Ecto neural progenitor cell (in vitro differentiated cells): ENCODE measurements at regions not wholly inside any gene's neighbourhood (a gene's known extent, or its start where the extent isn't known, plus 50 kb on each side); places are given as distances from the start of the nearest gene placed in this dataset.

ENCODE experiments used
- DNase-seq: peaks from one replicate; pipeline ENCODE4 v3.0.0-alpha.2; 2018; ENCODE audit warnings: low spot score

DNA sequence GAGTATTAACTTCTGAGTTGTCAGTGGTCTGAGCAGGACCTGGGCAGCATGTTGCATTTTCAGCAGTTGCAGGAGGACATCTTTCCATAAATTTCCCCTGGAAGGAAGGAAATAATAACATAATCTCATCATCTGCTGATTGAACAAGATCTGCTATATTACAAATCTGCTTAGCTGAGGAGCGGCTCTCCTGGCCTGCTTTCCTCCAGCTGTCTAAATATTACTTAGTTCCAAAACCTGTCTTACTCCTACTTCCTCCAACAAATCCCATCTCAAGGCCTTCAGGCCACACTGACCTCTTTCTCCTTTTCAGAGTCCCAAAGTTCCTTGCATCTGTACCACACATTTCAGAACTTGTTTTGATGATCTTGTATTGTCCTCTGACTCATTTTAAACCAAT, 364.4 kb upstream of the MCTP2 start:
- no peak for DNase-seq

DNA sequence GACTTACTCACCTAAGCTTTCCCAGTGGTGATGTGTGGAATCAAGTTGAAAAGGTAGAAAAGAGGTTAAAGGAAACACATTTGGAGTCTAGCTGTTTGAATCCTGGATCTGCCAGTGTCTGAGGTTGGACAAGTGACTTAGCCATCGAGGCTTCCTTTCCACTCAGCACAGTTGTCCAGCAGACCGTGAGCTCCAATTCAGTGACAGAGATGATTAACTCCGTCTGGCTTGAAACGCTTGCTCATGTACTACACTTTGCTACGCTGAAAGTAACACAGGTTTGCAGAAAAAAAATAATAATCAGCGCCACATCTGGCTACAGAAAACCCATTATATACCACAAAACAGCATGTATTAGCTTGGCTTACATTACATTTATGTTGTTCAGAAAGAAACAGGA, 364.9 kb upstream of the MCTP2 start:
- DNase-seq, result no peak

GRCh38 chr15:93865586-93865985, 365.8 kb upstream of the MCTP2 start:
- no peak for DNase-seq

DNA sequence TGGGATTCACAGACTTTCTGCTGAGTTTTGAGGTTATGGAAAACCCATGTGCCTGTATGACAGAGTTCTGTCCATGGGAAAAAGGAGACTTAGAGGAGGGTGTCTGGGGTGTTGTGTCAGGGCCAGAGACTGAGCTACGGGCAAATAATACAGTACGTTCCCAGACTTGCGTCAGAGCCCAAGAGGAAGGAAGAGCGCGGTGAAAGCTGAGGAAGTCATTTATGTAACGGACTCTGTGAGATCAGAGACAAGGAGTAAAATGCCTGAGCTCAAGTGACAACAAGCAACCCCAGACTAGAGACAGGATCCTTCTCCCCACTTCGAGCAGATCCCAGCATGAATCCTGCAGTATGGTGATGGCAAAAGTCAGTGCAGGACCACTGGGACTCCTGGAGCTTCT, 368.6 kb upstream of the MCTP2 start:
- DNase-seq, result no peak

DNA sequence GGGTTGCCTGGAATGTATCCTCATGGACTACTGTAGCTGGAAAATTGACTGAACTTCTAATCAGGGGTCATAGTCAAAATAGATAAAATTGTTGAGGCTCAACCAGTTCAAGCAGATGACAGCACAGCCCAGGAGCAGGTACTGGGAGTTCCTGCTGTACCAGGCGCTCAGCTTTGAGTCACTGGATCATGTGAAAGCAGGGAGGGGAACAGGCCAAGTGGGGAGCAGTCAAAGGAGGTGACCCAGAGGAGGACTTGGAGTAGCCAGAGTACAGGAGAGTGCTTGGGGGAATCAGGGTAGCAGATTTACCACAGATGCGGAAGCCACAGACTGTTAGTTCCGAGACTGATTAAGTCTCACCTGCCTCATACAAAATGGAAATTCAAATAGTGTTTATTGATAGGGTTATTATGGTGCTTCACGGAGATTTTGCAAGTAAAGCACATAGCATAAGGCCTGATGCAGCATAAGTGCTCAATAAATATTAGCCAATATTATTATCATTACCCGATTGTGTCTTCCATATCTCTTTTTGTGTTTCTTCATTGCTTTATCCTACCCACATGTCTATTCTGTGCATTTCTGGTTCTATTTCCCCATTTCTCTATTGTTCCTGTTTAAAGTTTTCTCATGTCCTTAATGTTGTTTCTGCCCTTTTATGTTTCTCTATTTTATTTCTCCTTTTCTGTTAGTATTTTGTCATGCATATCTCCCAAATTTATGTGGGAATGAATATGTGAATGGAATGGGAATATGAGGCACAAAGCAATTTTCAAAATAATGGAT, 369.2 kb upstream of the MCTP2 start:
- no peak for DNase-seq

GRCh38 chr15:93861413-93861812, 369.9 kb upstream of the MCTP2 start:
- no peak for DNase-seq

DNA sequence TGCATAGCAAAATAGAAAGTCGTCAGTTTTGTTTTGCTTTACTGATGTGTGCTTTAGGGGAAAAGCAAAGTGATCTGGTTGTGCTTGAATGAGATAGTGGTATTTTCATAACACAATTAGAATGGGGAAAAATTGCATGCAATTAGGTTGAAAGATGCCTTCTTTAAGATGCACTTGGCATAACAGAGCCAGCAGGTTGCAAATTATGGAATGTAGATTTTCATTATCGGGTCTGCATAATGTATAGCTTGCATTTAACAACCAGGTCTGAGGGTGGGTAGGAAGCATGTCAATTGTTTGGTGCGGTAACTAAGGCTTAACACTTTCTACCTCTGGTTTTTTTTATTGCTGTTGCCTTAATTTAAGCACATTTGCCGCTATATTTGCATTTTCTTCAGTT, 370.7 kb upstream of the MCTP2 start:
- DNase-seq, result no peak

DNA sequence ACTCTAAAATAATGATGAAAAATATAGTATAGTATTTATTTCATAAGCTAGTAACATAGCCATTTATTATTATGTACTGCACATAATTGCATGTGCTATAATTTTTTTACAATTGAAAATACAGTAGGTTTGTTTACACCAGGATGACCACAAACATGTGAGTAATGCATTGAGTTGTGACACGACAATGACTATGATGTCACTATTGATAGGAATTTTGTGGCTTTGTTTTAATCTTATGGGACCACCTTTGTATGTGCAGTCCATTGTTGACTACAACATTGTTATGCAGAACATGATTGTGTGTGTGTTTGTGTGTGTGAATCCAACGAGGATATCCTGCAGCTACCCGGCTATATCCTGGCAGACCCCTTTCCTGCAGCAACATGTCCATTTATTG, 372.2 kb upstream of the MCTP2 start:
- DNase-seq, result no peak

- no peak for DNase-seq
Observed at GRCh38 chr15:93855181-93855826, 376.1 kb upstream of the MCTP2 start.

DNA sequence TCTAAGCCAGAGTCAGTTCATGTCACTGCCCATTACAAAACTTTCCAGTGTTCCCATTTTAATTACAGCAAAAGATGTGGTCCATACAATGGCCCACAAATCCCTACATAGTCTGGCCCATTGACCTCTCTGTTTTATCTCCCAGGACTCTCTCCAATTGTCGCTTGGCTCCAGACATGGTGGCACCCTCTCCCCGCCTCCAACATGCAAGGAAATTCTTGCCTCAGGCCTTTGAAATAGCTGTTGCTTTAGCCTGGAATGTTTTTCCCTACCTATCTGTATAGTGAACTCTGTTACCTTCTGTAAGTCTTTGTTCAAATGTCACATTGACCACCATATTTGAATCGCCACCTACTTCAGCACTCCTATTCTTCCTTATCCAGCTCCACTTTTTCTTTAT, 377.3 kb upstream of the MCTP2 start:
- DNase-seq, result no peak

GRCh38 chr15:93852761-93853160, 378.6 kb upstream of the MCTP2 start:
- DNase-seq, result no peak

- no peak for DNase-seq
Observed at GRCh38 chr15:93848490-93848889, 382.9 kb upstream of the MCTP2 start.

GRCh38 chr15:93848076-93848475, 383.3 kb upstream of the MCTP2 start:
- no peak for DNase-seq

- no peak for DNase-seq
Observed at GRCh38 chr15:93846148-93846547, 385.2 kb upstream of the MCTP2 start.

DNA sequence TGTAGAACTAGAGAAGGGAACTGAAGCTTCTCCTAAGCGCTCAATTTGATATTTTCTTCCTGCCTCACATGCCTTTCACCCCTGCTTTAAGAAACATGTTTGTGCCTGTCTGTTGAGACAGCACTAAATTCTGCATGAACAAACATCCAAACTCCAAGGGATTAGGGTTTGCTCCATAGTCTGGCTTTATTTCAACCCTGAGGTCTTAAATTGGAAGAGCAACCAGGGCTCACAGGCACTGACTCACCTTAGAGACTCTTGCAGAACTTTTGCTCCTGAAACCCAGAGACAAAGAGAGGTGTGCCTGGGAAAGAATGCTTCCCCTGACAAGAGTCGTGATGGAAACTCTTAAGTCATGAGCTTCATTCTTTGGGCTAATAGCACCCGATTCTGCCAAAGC, 393.9 kb upstream of the MCTP2 start:
- no peak for DNase-seq

- no peak for DNase-seq
Observed at GRCh38 chr15:93835344-93835743, 396.0 kb upstream of the MCTP2 start.

- DNase-seq, result no peak
Observed at GRCh38 chr15:93831641-93832040, 399.7 kb upstream of the MCTP2 start.

GRCh38 chr15:93830221-93831080, 400.9 kb upstream of the MCTP2 start:
- DNase-seq, result no peak

GRCh38 chr15:93829115-93829870, 402.1 kb upstream of the MCTP2 start:
- no peak for DNase-seq

DNA sequence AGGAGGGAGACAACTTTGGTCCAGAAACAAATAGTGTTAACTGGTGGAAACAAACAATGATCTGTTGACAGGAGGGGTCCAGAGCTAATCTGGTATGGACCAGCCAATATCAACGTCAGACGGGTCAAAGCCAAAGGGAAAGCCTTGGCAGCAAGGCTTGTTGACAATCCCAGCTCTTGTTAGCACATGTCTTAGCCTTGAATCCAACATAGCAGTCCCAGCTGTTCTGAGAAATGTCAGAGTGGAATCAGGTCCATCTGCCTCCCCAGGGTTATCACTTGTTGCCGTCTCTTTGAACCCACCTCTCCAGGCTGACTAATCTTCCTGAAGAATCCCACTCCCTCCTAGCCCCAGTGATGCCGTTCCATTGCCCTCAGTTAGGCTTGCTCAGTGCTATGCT, 404.6 kb upstream of the MCTP2 start:
- no peak for DNase-seq

DNA sequence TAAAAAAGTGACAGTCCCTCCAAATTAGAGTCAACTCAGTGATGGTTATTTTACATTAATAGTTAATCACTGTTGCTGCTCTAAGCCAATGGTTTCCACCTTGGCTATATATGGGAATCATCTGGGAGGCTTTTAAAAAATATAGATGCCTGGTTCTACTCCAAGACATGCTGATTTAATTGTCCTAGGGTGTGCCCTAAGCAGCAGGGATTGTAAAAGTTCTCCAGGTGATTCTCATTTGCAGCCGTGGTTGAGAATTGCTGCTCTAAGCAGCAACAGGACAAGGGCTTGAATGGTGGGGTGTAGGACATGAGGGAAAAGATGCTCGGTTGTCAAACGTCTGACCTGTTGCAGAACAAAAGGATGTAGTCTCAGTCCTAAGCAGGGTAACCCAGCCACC, 405.1 kb upstream of the MCTP2 start:
- DNase-seq, result no peak

GRCh38 chr15:93825682-93826081, 405.7 kb upstream of the MCTP2 start:
- no peak for DNase-seq
